Body of pancreas (tissue), 4 donors: ENCODE measurements at regions not wholly inside any gene's neighbourhood (a gene's known extent, or its start where the extent isn't known, plus 50 kb on each side); places are given as distances from the start of the nearest gene placed in this dataset.

ENCODE experiments used
- ATAC-seq: fragments of 150-250 bp; one replicate; pipeline ENCODE4 v1.9.1; 2016
- DNase-seq, 4 donors: peaks; one replicate each; pipeline ENCODE4 v3.0.0-alpha.2; 2019
- H3K27ac ChIP-seq, 4 donors: fragments of 200-600 bp; sonication (generic); 1 replicate in 3 of 4; 2 replicates in 1 of 4; pipeline versions ENCODE4 v1.5.1 to v1.6.1; 2016 to 2019; ENCODE audit warnings: mild to moderate bottlenecking in 1 of 4, mixed read lengths in 1 of 4, moderate library complexity in 1 of 4
- H3K27me3 ChIP-seq, 2 donors: fragments of 200-600 bp; sonication (generic); one replicate each; pipeline ENCODE4 v1.6.0; 2016; ENCODE audit warnings: mild to moderate bottlenecking in 1 of 2
- H3K36me3 ChIP-seq, 2 donors: fragments of 200-600 bp; sonication (generic); replicated peaks in 1 of 2; 2 replicates each; pipeline ENCODE4 v1.5.1; 2016; ENCODE audit warnings: low read depth in 2 of 2; ENCODE audit not compliant: insufficient read depth in 1 of 2
- H3K4me1 ChIP-seq: fragments of 200-600 bp; sonication (generic); one replicate; pipeline ENCODE4 v1.6.0; 2016
- H3K4me3 ChIP-seq, 2 donors: fragments of 200-600 bp; sonication (generic); 1 replicate in 1 of 2; 2 replicates in 1 of 2; pipeline ENCODE4 v1.5.1; 2016 to 2019
- H3K9me3 ChIP-seq, 3 donors: fragments of 200-600 bp; sonication (generic); 1 replicate in 2 of 3; 2 replicates in 1 of 3; pipeline ENCODE4 v1.5.1; 2016
- POLR2A ChIP-seq, 3 donors: fragments of 450-650 bp; IDR thresholded peaks; one replicate each; pipeline ENCODE4 v1.6.1; 2016; ENCODE audit warnings: antibody characterized with exemption in 3 of 3, mild to moderate bottlenecking in 2 of 3
- WGBS, 2 donors: methylation state at CpG; one replicate each; pipeline ENCODE4 v1.1.5; 2017; 5-methylcytosine and 5-hydroxymethylcytosine counted together
- intact Hi-C: fragments of 100-400 bp; cut with DNase I; formaldehyde crosslinking; loops from one replicate; pipeline ENCODE4 v1.15.1; 2023
- TF ChIP-seq, protein P1 (sequence below), 7 experiments: fragments of 450-650 bp in 4 of 7; fragments of 200-600 bp in 3 of 7; sonication (generic) in 3 of 7; IDR thresholded peaks; one replicate each; pipeline ENCODE4 v1.5.1; 2016 to 2019; ENCODE audit warnings: antibody characterized with exemption in 7 of 7

DNA sequence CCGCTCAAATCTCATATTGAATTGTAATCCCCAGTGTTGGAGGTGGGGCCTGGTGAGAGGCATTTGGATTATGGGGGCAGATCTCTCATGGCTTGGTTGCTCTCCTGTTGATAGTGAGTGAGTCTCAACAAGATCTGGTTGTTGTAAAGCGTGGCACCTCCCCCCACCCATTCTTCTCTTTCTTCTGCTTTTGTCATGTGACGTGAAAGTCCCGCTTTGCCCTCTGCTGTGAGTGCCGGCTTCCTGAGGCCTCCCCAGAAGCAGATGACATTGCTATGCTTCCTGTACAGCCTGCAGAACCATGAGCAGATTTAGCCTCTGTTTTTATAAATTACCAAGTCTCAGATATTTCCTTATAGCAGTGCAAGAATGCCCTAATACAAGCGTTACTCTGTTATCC, 673.8 kb downstream of the ADCYAP1 start:
- DNase-seq (peak in 1 of 4 donors; percentile 7), ATAC-seq (no peak)
- 64 to 77% methylated on average over 6 of the region's 6 CpGs for WGBS, 2 donors
- TF ChIP-seq, protein P1, sequence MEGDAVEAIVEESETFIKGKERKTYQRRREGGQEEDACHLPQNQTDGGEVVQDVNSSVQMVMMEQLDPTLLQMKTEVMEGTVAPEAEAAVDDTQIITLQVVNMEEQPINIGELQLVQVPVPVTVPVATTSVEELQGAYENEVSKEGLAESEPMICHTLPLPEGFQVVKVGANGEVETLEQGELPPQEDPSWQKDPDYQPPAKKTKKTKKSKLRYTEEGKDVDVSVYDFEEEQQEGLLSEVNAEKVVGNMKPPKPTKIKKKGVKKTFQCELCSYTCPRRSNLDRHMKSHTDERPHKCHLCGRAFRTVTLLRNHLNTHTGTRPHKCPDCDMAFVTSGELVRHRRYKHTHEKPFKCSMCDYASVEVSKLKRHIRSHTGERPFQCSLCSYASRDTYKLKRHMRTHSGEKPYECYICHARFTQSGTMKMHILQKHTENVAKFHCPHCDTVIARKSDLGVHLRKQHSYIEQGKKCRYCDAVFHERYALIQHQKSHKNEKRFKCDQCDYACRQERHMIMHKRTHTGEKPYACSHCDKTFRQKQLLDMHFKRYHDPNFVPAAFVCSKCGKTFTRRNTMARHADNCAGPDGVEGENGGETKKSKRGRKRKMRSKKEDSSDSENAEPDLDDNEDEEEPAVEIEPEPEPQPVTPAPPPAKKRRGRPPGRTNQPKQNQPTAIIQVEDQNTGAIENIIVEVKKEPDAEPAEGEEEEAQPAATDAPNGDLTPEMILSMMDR (IDR thresholded peaks at IDR 0.05) = no peak
- TF ChIP-seq POLR2A (IDR thresholded peaks at IDR 0.05) = no peak
- no peak overlapping the region for H3K4me3 ChIP-seq
- no peaks in the 10 kb centered on the region for H3K9me3 ChIP-seq
- H3K36me3 ChIP-seq = no peaks in the 10 kb centered on the region
- H3K27ac ChIP-seq = no peak overlapping the region
- no peaks in the 10 kb centered on the region for H3K4me1 ChIP-seq
- intact Hi-C loops = no loop called here
- H3K27me3 ChIP-seq = no peaks in the 10 kb centered on the region

DNA sequence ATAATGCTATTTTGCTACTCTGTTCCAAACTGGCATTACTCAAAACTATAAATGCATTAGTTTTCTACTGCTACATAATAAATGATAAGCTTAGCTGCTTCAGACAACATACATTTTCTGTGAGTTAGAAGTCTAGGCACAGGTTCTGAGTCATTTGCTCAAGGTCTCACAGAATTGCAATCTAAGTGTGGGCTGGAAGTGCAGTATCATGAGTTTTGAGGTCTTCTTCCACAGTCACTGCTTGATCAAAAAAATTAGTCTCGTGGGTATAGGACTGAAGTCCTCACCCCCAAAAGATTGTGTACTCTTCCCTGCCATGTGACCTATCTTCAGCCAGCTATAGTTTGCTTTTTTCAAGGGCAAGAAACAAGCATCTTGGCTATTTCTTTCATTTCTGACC, 676.9 kb downstream of the ADCYAP1 start:
- intact Hi-C loops = no loop called here
- ATAC-seq (no peak), DNase-seq (no peak)
- Histone ChIP-seq H3K4me3 (no peak overlapping the region), H3K27me3 (no peaks in the 10 kb centered on the region), H3K4me1 (no peaks in the 10 kb centered on the region), H3K27ac (no peak overlapping the region), H3K9me3 (no peaks in the 10 kb centered on the region), H3K36me3 (no peaks in the 10 kb centered on the region)
- 15 to 48% methylated on average over 1 of the region's 1 CpG for WGBS, 2 donors
- TF ChIP-seq POLR2A (IDR thresholded peaks at IDR 0.05) = no peak
- TF ChIP-seq, protein P1 (IDR thresholded peaks at IDR 0.05) = no peak

DNA sequence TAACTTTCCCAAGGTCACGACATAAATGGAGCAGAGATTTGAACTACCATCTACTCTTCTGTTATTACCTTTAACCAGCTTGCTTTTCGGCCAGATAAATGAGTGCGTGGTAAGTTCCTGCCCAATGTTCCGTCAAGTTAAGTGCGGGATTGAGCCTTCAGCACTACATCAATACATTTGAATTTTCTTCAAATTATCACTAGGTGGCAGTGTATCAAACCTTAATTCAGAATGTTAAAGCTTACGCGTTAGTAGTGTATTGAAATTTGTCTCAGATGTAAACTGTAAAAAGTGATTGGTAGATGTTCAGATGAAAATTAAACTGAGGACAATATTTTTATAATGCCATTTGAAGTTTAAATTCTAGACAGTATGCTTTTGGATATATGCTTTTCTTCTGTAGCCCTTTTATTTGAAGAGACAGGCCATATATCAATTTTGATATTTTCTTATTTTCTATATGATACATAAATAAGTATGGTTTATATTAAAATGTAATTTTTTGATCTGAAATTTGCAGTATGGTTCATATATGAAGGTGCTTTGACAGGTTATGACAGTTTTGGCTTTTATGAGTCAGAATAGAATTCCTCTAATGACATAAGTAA, 681.3 kb downstream of the ADCYAP1 start:
- Histone ChIP-seq H3K27me3 (no peaks in the 10 kb centered on the region), H3K4me1 (no peaks in the 10 kb centered on the region), H3K27ac (no peak overlapping the region), H3K36me3 (no peaks in the 10 kb centered on the region), H3K9me3 (no peaks in the 10 kb centered on the region), H3K4me3 (no peak overlapping the region)
- no peak for TF ChIP-seq POLR2A (IDR thresholded peaks at IDR 0.05)
- TF ChIP-seq, protein P1 (IDR thresholded peaks at IDR 0.05) = peak in 6 of 7 experiments; percentile 40 to 58 (median 50)
- ATAC-seq (peak; percentile 66), DNase-seq (no peak)
- WGBS, 2 donors = 2% methylated on average over 7 of the region's 7 CpGs
- intact Hi-C loops = no loop called here

DNA sequence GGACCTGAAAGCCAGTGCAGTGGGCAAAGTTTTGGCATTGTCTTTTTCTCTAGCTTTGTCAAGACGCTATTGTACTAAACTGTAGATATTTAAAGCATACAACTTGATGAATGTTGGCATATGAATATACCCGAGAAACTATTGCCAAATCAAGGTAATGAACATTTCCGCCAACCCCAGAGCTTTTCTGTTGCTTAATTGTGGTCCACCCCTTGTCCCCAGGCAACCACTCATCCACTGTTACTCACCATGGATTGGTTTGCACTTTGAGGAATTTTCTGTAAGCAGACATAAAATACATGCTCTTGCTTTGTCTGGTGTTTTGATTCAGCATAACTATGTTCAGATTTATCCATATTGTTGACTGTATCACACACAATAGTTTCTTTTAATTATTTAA, 688.4 kb downstream of the ADCYAP1 start:
- H3K27me3 ChIP-seq = no peaks in the 10 kb centered on the region
- no peak overlapping the region for H3K27ac ChIP-seq
- TF ChIP-seq POLR2A (IDR thresholded peaks at IDR 0.05) = no peak
- TF ChIP-seq, protein P1 (IDR thresholded peaks at IDR 0.05) = no peak
- DNase-seq = no peak
- H3K9me3 ChIP-seq = no peaks in the 10 kb centered on the region
- H3K36me3 ChIP-seq = no peaks in the 10 kb centered on the region
- WGBS, 2 donors = 71 to 76% methylated on average over 3 of the region's 3 CpGs
- intact Hi-C loops = no loop called here
- no peak for ATAC-seq
- no peak overlapping the region for H3K4me3 ChIP-seq
- no peaks in the 10 kb centered on the region for H3K4me1 ChIP-seq

DNA sequence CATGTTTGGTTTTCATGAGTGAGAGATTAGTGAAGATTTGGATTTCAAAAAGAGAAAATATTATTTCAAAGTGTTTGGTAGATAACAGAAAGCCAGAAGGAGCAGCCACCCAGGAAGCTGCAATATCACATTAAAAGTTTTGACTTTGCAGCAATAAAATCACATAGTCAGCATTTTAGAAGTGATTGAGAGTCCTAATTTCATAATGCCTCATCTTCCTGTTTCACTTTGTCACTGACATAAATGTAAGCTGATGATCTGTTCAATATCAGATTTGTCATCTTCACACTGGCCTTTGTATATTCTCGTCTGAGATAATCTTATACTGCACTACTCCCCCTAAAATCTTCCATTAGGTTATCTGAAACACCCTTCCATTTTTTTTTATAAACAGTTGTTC, 690.5 kb downstream of the ADCYAP1 start:
- H3K27ac ChIP-seq = no peak overlapping the region
- DNase-seq = no peak
- no peaks in the 10 kb centered on the region for H3K9me3 ChIP-seq
- WGBS, 2 donors = 0 to 23% methylated on average over 1 of the region's 1 CpG
- TF ChIP-seq, protein P1 (IDR thresholded peaks at IDR 0.05) = no peak
- no peak for TF ChIP-seq POLR2A (IDR thresholded peaks at IDR 0.05)
- intact Hi-C loops = no loop called here
- no peak for ATAC-seq
- no peak overlapping the region for H3K4me3 ChIP-seq
- no peaks in the 10 kb centered on the region for H3K27me3 ChIP-seq
- no peaks in the 10 kb centered on the region for H3K4me1 ChIP-seq
- H3K36me3 ChIP-seq = no peaks in the 10 kb centered on the region
